ENCODE measurements at regions not wholly inside any gene's neighbourhood (a gene's known extent, or its start where the extent isn't known, plus 50 kb on each side); places are given as distances from the start of the nearest gene placed in this dataset.

GRCh38 chr1:82932727-82933126 is 1066.2 kb downstream of the TTLL7 start:
- TF ChIP-seq CTCF (IDR thresholded peaks at IDR 0.05) (no peak), POLR2A (IDR thresholded peaks at IDR 0.05) (no peak)
